GM23338 (cell line): ENCODE measurements at regions not wholly inside any gene's neighbourhood (a gene's known extent, or its start where the extent isn't known, plus 50 kb on each side); places are given as distances from the start of the nearest gene placed in this dataset.

Source experiments
- ATAC-seq: fragments of 200-7000 bp; cut with Tn5 transposase; 3 replicates; pipeline ENCODE4 v1.9.1; 2020
- DNase-seq: peaks from one replicate; pipeline ENCODE4 v3.0.0-alpha.2; 2015; ENCODE audit warnings: low spot score
- H2AFZ ChIP-seq: fragments of 200-600 bp; sonication (generic); 2 replicates; pipeline ENCODE4 v1.8.0; 2016; ENCODE audit warnings: antibody characterized with exemption, mild to moderate bottlenecking, moderate library complexity
- H3F3A ChIP-seq: fragments of 200-600 bp; sonication (generic); replicated peaks from 2 replicates; pipeline ENCODE4 v1.8.0; 2017; ENCODE audit warnings: antibody characterized with exemption, mixed run types, low read depth
- H3K27ac ChIP-seq: fragments of 200-600 bp; sonication (generic); 2 replicates; pipeline ENCODE4 v1.6.1; 2016; ENCODE audit warnings: low read depth
- H3K27me3 ChIP-seq: fragments of 200-600 bp; sonication (generic); 2 replicates; pipeline ENCODE4 v1.8.0; 2016; ENCODE audit warnings: mild to moderate bottlenecking, mixed run types, moderate library complexity; ENCODE audit not compliant: insufficient read depth
- H3K36me3 ChIP-seq: fragments of 200-600 bp; sonication (generic); 2 replicates; pipeline ENCODE4 v1.8.0; 2016; ENCODE audit warnings: mild to moderate bottlenecking; ENCODE audit not compliant: insufficient read depth
- H3K4me1 ChIP-seq: fragments of 200-600 bp; sonication (generic); 2 replicates; pipeline ENCODE4 v1.8.0; 2016; ENCODE audit warnings: mild to moderate bottlenecking, moderate library complexity; ENCODE audit not compliant: insufficient read depth
- H3K4me2 ChIP-seq: fragments of 200-600 bp; sonication (generic); 2 replicates; pipeline ENCODE4 v1.7.1; 2017; ENCODE audit warnings: mixed run types
- H3K4me3 ChIP-seq: fragments of 200-600 bp; sonication (generic); 2 replicates; pipeline ENCODE4 v1.6.1; 2016; ENCODE audit warnings: mixed run types
- H3K79me2 ChIP-seq: fragments of 200-600 bp; sonication (generic); replicated peaks from 2 replicates; pipeline ENCODE4 v1.8.0; 2017; ENCODE audit warnings: mild to moderate bottlenecking; ENCODE audit not compliant: insufficient read depth
- H3K9me2 ChIP-seq: fragments of 200-600 bp; sonication (generic); 2 replicates; pipeline ENCODE4 v1.8.0; 2017; ENCODE audit not compliant: insufficient read depth
- H4K20me1 ChIP-seq: fragments of 200-600 bp; sonication (generic); replicated peaks from 2 replicates; pipeline ENCODE4 v1.8.0; 2017; ENCODE audit warnings: mild to moderate bottlenecking; ENCODE audit not compliant: insufficient read depth
- H3K27ac Mint-ChIP-seq: 2 replicates; pipeline ENCODE4 v1.8.0; 2020; ENCODE audit warnings: inconsistent platforms, mild to moderate bottlenecking, moderate library complexity, mixed read lengths
- H3K27me3 Mint-ChIP-seq: 3 replicates; pipeline ENCODE4 v1.8.0; 2022; ENCODE audit warnings: low read depth, mild to moderate bottlenecking, moderate library complexity, mixed read lengths, inconsistent platforms; ENCODE audit not compliant: insufficient read depth, poor library complexity
- H3K36me3 Mint-ChIP-seq: 3 replicates; pipeline ENCODE4 v1.8.0; 2021; ENCODE audit warnings: low read depth, mild to moderate bottlenecking, inconsistent platforms, moderate library complexity, mixed read lengths
- H3K4me1 Mint-ChIP-seq: 3 replicates; pipeline ENCODE4 v1.8.0; 2020; ENCODE audit warnings: mild to moderate bottlenecking, inconsistent platforms, mixed read lengths
- H3K4me3 Mint-ChIP-seq: 3 replicates; pipeline ENCODE4 v1.8.0; 2021; ENCODE audit warnings: moderate library complexity, mild to moderate bottlenecking, inconsistent platforms, mixed read lengths
- H3K9me3 Mint-ChIP-seq: 3 replicates; pipeline ENCODE4 v1.8.0; 2020; ENCODE audit warnings: moderate library complexity, mild to moderate bottlenecking, inconsistent platforms, mixed read lengths
- CREB1 ChIP-seq: fragments of 250-450 bp; sonication (Bioruptor Pico); IDR thresholded peaks from 2 replicates; pipeline ENCODE4 v1.5.0; 2020; ENCODE audit warnings: low read depth, mild to moderate bottlenecking, moderate library complexity
- CTCF ChIP-seq, 2 experiments: fragments of 200-600 bp in 1 of 2; sonication (generic) in 1 of 2; conservative IDR thresholded peaks; 2 replicates each; pipeline versions ENCODE4 v1.5.1 to v1.6.1; 2016 to 2017; ENCODE audit warnings: antibody characterized with exemption in 2 of 2, low read depth in 2 of 2, mild to moderate bottlenecking in 2 of 2, moderate library complexity in 1 of 2
- ETS1 ChIP-seq: IDR thresholded peaks from 2 replicates; pipeline ENCODE4 v1.6.1; 2016; ENCODE audit warnings: antibody characterized with exemption
- EZH2 ChIP-seq: fragments of 200-600 bp; sonication (generic); IDR thresholded peaks from one replicate; pipeline ENCODE4 v1.8.0; 2017; ENCODE audit warnings: antibody characterized with exemption, mild to moderate bottlenecking, low read depth; ENCODE audit not compliant: unreplicated experiment
- EZH2phosphoT487 ChIP-seq: fragments of 200-600 bp; sonication (generic); IDR thresholded peaks from one replicate; pipeline ENCODE4 v1.8.1; 2018; ENCODE audit warnings: antibody characterized with exemption; ENCODE audit not compliant: unreplicated experiment
- JUNB ChIP-seq: IDR thresholded peaks from one replicate; pipeline ENCODE4 v1.6.1; 2016; ENCODE audit warnings: antibody characterized with exemption; ENCODE audit not compliant: unreplicated experiment
- NANOG ChIP-seq: IDR thresholded peaks from 2 replicates; pipeline ENCODE4 v1.6.1; 2016; ENCODE audit warnings: antibody characterized with exemption, borderline replicate concordance
- POLR2AphosphoS5 ChIP-seq: IDR thresholded peaks from 2 replicates; pipeline ENCODE4 v1.6.1; 2016; ENCODE audit warnings: antibody characterized with exemption, low read depth
- REST ChIP-seq: IDR thresholded peaks from one replicate; pipeline ENCODE4 v1.6.1; 2018; ENCODE audit warnings: antibody characterized with exemption; ENCODE audit not compliant: unreplicated experiment
- STAT1 ChIP-seq: IDR thresholded peaks from one replicate; pipeline ENCODE4 v1.6.1; 2016; ENCODE audit warnings: antibody characterized with exemption; ENCODE audit not compliant: unreplicated experiment
- ZNF114 ChIP-seq: fragments of 250-450 bp; sonication (Bioruptor Pico); IDR thresholded peaks from 2 replicates; pipeline ENCODE4 v1.5.0; 2020; ENCODE audit warnings: mild to moderate bottlenecking, moderate library complexity
- ZNF331 ChIP-seq: fragments of 250-450 bp; sonication (Bioruptor Pico); IDR thresholded peaks from 2 replicates; pipeline ENCODE4 v1.5.0; 2020; ENCODE audit warnings: low read depth, mild to moderate bottlenecking, moderate library complexity
- ZNF462 ChIP-seq: fragments of 250-450 bp; sonication (Bioruptor Pico); IDR thresholded peaks from 2 replicates; pipeline ENCODE4 v1.5.0; 2020; ENCODE audit warnings: mild to moderate bottlenecking, moderate library complexity

- H3K27ac Mint-ChIP-seq, result no peak overlapping the region
- Histone ChIP-seq H3K4me3 (no peak overlapping the region), H3K9me2 (no peaks in the 10 kb centered on the region), H3K4me1 (no peaks in the 10 kb centered on the region), H4K20me1 (no peaks in the 10 kb centered on the region), H3K36me3 (no peaks in the 10 kb centered on the region), H3K79me2 (no peaks in the 10 kb centered on the region), H3K4me2 (no peak overlapping the region), H2AFZ (no peak overlapping the region; the same call in 1 of the 2 replicates), H3F3A (no peaks in the 10 kb centered on the region), H3K27ac (no peak overlapping the region), H3K27me3 (no peaks in the 10 kb centered on the region)
- no peaks in the 10 kb centered on the region for H3K9me3 Mint-ChIP-seq
- DNase-seq (no peak), ATAC-seq (no peak; the same call in 2 of the 3 replicates)
- TF ChIP-seq ZNF462 (no peak), CREB1 (CRISPR knock-in tag) (no peak), EZH2phosphoT487 (no peak), NANOG (no peak), CTCF (conservative IDR thresholded peaks at IDR 0.05; ENCODE audit: low read depth in 2 of 2) (no peak), JUNB (no peak), REST (no peak), POLR2AphosphoS5 (no peak), STAT1 (no peak), EZH2 (no peak), ZNF114 (CRISPR knock-in tag) (no peak), ZNF331 (CRISPR knock-in tag) (no peak), ETS1 (no peak)
- H3K4me3 Mint-ChIP-seq, result no peak overlapping the region
- H3K27me3 Mint-ChIP-seq, result no peaks in the 10 kb centered on the region
- H3K36me3 Mint-ChIP-seq, result no peaks in the 10 kb centered on the region
- H3K4me1 Mint-ChIP-seq, result no peaks in the 10 kb centered on the region
Measured at GRCh38 chr6:103326760-103327757, 1532.7 kb downstream of the HACE1 start.
